ENCODE measurements at regions not wholly inside any gene's neighbourhood (a gene's known extent, or its start where the extent isn't known, plus 50 kb on each side); places are given as distances from the start of the nearest gene placed in this dataset.

DNA sequence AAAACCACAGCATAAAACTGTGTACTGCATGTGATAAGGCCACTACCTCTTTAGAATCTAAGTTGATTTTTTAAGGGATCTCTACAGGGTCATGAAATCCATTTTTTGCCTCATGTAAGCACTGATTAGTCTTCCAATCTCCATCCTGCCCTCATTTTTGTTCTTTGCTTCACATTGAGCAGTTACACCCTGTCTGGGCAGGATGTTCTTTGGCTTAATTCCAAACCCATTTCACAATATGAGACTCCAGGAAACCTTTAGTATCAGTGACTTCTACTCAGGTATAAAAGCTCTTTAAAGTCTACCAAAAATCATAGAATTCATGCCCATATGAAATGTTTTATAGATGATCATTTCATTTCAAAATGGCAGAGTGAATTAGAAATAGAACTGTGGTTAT lies 592.6 kb downstream of the TBC1D4 start:
- H3K9ac ChIP-seq = no peak overlapping the region
- no peaks in the 10 kb centered on the region for H3F3A ChIP-seq (replicated peaks; ENCODE audit: insufficient read depth)
- H3K4me1 ChIP-seq (ENCODE audit: control insufficient read depth in 1 of 2, insufficient read depth in 2 of 2, low read depth in 1 of 2, low read length in 1 of 2) = no peaks in the 10 kb centered on the region; a peak in 1 of 4 replicates
- TF ChIP-seq YY1 (IDR thresholded peaks at IDR 0.05; ENCODE audit: low read depth) (no peak), EZH2phosphoT487 (IDR thresholded peaks at IDR 0.05; ENCODE audit: borderline replicate concordance, low read depth) (no peak)
- no peaks in the 10 kb centered on the region for H3K9me3 ChIP-seq
- H3K27me3 ChIP-seq (ENCODE audit: insufficient read depth) = no peaks in the 10 kb centered on the region
- H3K36me3 ChIP-seq (replicated peaks in 1 of 2; ENCODE audit: control insufficient read depth in 1 of 2, insufficient read depth in 2 of 2, low read length in 1 of 2) = no peaks in the 10 kb centered on the region
- H4K20me1 ChIP-seq (ENCODE audit: insufficient read depth) = no peaks in the 10 kb centered on the region
- no peaks in the 10 kb centered on the region for H3K79me2 ChIP-seq (ENCODE audit: insufficient read depth)
- H3K4me3 ChIP-seq (ENCODE audit: low read depth in 2 of 2, low read length in 1 of 2) = no peak overlapping the region
- H3K27ac ChIP-seq (ENCODE audit: low read depth in 2 of 2, low read length in 1 of 2) = no peak overlapping the region
- H3K4me2 ChIP-seq = no peak overlapping the region
- no peaks in the 10 kb centered on the region for H3K9me2 ChIP-seq
- no peak for DNase-seq
- ChIA-PET CTCF (no interaction called here), POLR2A (no interaction called here)
- H2AFZ ChIP-seq (ENCODE audit: low read depth) = no peak overlapping the region

DNA sequence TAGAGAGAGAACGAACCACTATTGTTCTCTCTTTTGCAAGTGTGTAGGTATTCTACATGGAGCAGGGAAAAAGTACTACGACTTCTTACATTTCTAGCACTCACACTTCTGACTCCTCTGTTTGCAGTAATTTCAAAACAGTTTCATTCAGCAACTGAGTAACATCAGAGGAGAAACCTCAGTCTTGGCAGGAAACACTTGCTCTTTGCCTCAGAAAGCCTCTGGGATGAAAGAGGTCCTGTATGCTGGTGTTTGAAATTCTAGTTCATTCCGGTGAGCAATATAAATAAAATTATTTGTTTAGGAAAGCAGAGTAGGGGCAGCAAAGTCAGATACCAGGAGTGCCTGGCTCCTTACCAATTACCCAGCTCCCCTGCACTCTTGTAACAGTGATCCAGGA lies 595.5 kb downstream of the TBC1D4 start:
- DNase-seq = no peak
- H2AFZ ChIP-seq (ENCODE audit: low read depth) = no peak overlapping the region
- no peak overlapping the region for H3K4me2 ChIP-seq
- H3K9me2 ChIP-seq = no peaks in the 10 kb centered on the region
- no peaks in the 10 kb centered on the region for H3K36me3 ChIP-seq (replicated peaks in 1 of 2; ENCODE audit: control insufficient read depth in 1 of 2, insufficient read depth in 2 of 2, low read length in 1 of 2)
- no peak overlapping the region for H3K9ac ChIP-seq
- no peak for TF ChIP-seq TCF12 (IDR thresholded peaks at IDR 0.05)
- no peak for TF ChIP-seq MEF2A (IDR thresholded peaks at IDR 0.05; ENCODE audit: borderline replicate concordance, low read depth)
- TF ChIP-seq, protein P1, sequence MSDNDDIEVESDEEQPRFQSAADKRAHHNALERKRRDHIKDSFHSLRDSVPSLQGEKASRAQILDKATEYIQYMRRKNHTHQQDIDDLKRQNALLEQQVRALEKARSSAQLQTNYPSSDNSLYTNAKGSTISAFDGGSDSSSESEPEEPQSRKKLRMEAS (IDR thresholded peaks at IDR 0.05; ENCODE audit: low read depth) = no peak
- no peak for TF ChIP-seq GABPA (IDR thresholded peaks at IDR 0.05; ENCODE audit: low read depth)
- TF ChIP-seq, protein P2, sequence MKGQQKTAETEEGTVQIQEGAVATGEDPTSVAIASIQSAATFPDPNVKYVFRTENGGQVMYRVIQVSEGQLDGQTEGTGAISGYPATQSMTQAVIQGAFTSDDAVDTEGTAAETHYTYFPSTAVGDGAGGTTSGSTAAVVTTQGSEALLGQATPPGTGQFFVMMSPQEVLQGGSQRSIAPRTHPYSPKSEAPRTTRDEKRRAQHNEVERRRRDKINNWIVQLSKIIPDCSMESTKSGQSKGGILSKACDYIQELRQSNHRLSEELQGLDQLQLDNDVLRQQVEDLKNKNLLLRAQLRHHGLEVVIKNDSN (IDR thresholded peaks at IDR 0.05; ENCODE audit: borderline replicate concordance, low read depth) = no peak
- TF ChIP-seq JUND (IDR thresholded peaks at IDR 0.05) = no peak
- TF ChIP-seq RCOR1 (IDR thresholded peaks at IDR 0.05; ENCODE audit: low read length) = no peak
- TF ChIP-seq NFIC (IDR thresholded peaks at IDR 0.05; ENCODE audit: borderline replicate concordance) = no peak
- no peak for TF ChIP-seq SMC3 (IDR thresholded peaks at IDR 0.05; ENCODE audit: low read depth, low read length)
- TF ChIP-seq FOXJ3 (CRISPR knock-in tag; IDR thresholded peaks at IDR 0.05) = no peak
- TF ChIP-seq ELF1 (IDR thresholded peaks at IDR 0.05) = no peak
- TF ChIP-seq RAD21 (IDR thresholded peaks at IDR 0.05; ENCODE audit: low read length) = no peak
- TF ChIP-seq, protein P3, sequence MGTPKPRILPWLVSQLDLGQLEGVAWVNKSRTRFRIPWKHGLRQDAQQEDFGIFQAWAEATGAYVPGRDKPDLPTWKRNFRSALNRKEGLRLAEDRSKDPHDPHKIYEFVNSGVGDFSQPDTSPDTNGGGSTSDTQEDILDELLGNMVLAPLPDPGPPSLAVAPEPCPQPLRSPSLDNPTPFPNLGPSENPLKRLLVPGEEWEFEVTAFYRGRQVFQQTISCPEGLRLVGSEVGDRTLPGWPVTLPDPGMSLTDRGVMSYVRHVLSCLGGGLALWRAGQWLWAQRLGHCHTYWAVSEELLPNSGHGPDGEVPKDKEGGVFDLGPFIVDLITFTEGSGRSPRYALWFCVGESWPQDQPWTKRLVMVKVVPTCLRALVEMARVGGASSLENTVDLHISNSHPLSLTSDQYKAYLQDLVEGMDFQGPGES (IDR thresholded peaks at IDR 0.05; ENCODE audit: low read depth, low read length) = no peak
- no peaks in the 10 kb centered on the region for H3K4me1 ChIP-seq (ENCODE audit: control insufficient read depth in 1 of 2, insufficient read depth in 2 of 2, low read depth in 1 of 2, low read length in 1 of 2)
- H4K20me1 ChIP-seq (ENCODE audit: insufficient read depth) = no peaks in the 10 kb centered on the region
- WGBS (ENCODE audit: low lambda C conversion rate) = 43% methylated on average over 3 of the region's 3 CpGs
- no peaks in the 10 kb centered on the region for H3F3A ChIP-seq (replicated peaks; ENCODE audit: insufficient read depth)
- no peaks in the 10 kb centered on the region for H3K27me3 ChIP-seq (ENCODE audit: insufficient read depth)
- no peak overlapping the region for H3K4me3 ChIP-seq (ENCODE audit: low read depth in 2 of 2, low read length in 1 of 2)
- ChIA-PET POLR2A (no interaction called here), CTCF (no interaction called here)
- no peaks in the 10 kb centered on the region for H3K9me3 ChIP-seq
- no peaks in the 10 kb centered on the region for H3K79me2 ChIP-seq (ENCODE audit: insufficient read depth)
- no peak overlapping the region for H3K27ac ChIP-seq (ENCODE audit: low read depth in 2 of 2, low read length in 1 of 2)
